ENCODE measurements at regions not wholly inside any gene's neighbourhood (a gene's known extent, or its start where the extent isn't known, plus 50 kb on each side); places are given as distances from the start of the nearest gene placed in this dataset.
"Not testable (repeated sequence)": the region's sequence is repeated elsewhere in the genome, so short reads cannot be mapped to it uniquely, and the experiment has no call there.

- not testable (repeated sequence) for DNase-seq
These were observed 959.4 kb upstream of the DEFB115 start for GRCh38 chr20:30297878-30298595.

GRCh38 chr20:30300220-30300642 is 957.2 kb upstream of the DEFB115 start:
- DNase-seq: not testable (repeated sequence)

- not testable (repeated sequence) for DNase-seq
These were observed 954.7 kb upstream of the DEFB115 start for GRCh38 chr20:30302786-30303185.

GRCh38 chr20:30309938-30310337 is 947.5 kb upstream of the DEFB115 start:
- DNase-seq: not testable (repeated sequence)

GRCh38 chr20:30310385-30310784 is 947.1 kb upstream of the DEFB115 start:
- DNase-seq: not testable (repeated sequence)

- not testable (repeated sequence) for DNase-seq
These were observed 945.2 kb upstream of the DEFB115 start for GRCh38 chr20:30312220-30312619.

- DNase-seq: not testable (repeated sequence)
These were observed 943.8 kb upstream of the DEFB115 start for GRCh38 chr20:30313660-30314059.

GRCh38 chr20:30316063-30316462 is 941.4 kb upstream of the DEFB115 start:
- DNase-seq: not testable (repeated sequence)

- not testable (repeated sequence) for DNase-seq
These were observed 940.7 kb upstream of the DEFB115 start for GRCh38 chr20:30316532-30317299.

- DNase-seq: not testable (repeated sequence)
These were observed 923.7 kb upstream of the DEFB115 start for GRCh38 chr20:30333744-30334143.

- not testable (repeated sequence) for DNase-seq
These were observed 919.9 kb upstream of the DEFB115 start for GRCh38 chr20:30337556-30337955.

- not testable (repeated sequence) for DNase-seq
These were observed 908.5 kb upstream of the DEFB115 start for GRCh38 chr20:30348932-30349331.

GRCh38 chr20:30356854-30357467 is 900.5 kb upstream of the DEFB115 start:
- not testable (repeated sequence) for DNase-seq

- not testable (repeated sequence) for DNase-seq
These were observed 895.7 kb upstream of the DEFB115 start for GRCh38 chr20:30361756-30362155.

- DNase-seq: not testable (repeated sequence)
These were observed 881.1 kb upstream of the DEFB115 start for GRCh38 chr20:30376430-30376766.

- DNase-seq: peak; percentile 1
These were observed 880.5 kb upstream of the DEFB115 start for GRCh38 chr20:30376767-30377658.

GRCh38 chr20:30378317-30378716 is 879.1 kb upstream of the DEFB115 start:
- DNase-seq: not testable (repeated sequence)

- DNase-seq: not testable (repeated sequence)
These were observed 878.7 kb upstream of the DEFB115 start for GRCh38 chr20:30378721-30379120.

GRCh38 chr20:30384841-30385240 is 872.6 kb upstream of the DEFB115 start:
- not testable (repeated sequence) for DNase-seq

GRCh38 chr20:30386099-30386498 is 871.4 kb upstream of the DEFB115 start:
- not testable (repeated sequence) for DNase-seq

GRCh38 chr20:30387823-30388222 is 869.6 kb upstream of the DEFB115 start:
- DNase-seq: not testable (repeated sequence)

GRCh38 chr20:30393523-30393922 is 863.9 kb upstream of the DEFB115 start:
- not testable (repeated sequence) for DNase-seq
